ENCODE measurements at regions not wholly inside any gene's neighbourhood (a gene's known extent, or its start where the extent isn't known, plus 50 kb on each side); places are given as distances from the start of the nearest gene placed in this dataset.

DNA sequence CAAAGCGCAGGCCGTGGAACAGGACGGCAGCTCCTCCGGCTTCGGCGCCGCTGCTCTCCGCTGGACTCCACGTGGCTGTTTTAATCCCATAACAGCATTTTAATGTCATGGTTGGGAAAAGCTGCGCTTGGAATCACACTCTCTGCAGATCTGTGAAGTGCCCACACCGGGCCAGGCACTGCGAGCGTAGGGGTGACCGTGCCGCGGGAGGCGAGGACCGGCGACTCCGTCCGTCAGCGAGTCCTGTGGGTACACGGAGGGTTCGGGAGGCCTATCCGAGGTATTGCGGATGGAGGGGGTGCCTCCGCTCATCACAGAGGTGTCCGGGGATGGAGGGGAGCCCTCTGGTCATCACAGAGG, 198.0 kb upstream of the SALL3 start:
- no peak for TF ChIP-seq EP300 (IDR thresholded peaks at IDR 0.05)
- TF ChIP-seq, protein P1, sequence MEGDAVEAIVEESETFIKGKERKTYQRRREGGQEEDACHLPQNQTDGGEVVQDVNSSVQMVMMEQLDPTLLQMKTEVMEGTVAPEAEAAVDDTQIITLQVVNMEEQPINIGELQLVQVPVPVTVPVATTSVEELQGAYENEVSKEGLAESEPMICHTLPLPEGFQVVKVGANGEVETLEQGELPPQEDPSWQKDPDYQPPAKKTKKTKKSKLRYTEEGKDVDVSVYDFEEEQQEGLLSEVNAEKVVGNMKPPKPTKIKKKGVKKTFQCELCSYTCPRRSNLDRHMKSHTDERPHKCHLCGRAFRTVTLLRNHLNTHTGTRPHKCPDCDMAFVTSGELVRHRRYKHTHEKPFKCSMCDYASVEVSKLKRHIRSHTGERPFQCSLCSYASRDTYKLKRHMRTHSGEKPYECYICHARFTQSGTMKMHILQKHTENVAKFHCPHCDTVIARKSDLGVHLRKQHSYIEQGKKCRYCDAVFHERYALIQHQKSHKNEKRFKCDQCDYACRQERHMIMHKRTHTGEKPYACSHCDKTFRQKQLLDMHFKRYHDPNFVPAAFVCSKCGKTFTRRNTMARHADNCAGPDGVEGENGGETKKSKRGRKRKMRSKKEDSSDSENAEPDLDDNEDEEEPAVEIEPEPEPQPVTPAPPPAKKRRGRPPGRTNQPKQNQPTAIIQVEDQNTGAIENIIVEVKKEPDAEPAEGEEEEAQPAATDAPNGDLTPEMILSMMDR (IDR thresholded peaks at IDR 0.05), result no peak

Data from sigmoid colon (tissue), 4 donors.